ENCODE measurements at regions not wholly inside any gene's neighbourhood (a gene's known extent, or its start where the extent isn't known, plus 50 kb on each side); places are given as distances from the start of the nearest gene placed in this dataset.
A peak's percentile ranks its signal among the peaks of the same experiment; 100 is the strongest.

GRCh38 chr2:194260185-194260584, 1396.8 kb upstream of the SLC39A10 start:
- CTCF ChIA-PET (ENCODE audit: partially characterized antibody), result no interaction called here
- no peaks in the 10 kb centered on the region for H3K79me2 ChIP-seq (ENCODE audit: control insufficient read depth in 1 of 2, insufficient read depth in 2 of 2, low read length in 2 of 2)
- no peak overlapping the region for H3K56ac ChIP-seq (replicated peaks; ENCODE audit: insufficient read length, low read depth, low read length)
- POLR2A ChIA-PET (ENCODE audit: partially characterized antibody), result no interaction called here
- H4K20me1 ChIP-seq (replicated peaks in 1 of 2; ENCODE audit: control insufficient read depth in 1 of 2, insufficient read depth in 2 of 2, low read length in 2 of 2), result no peaks in the 10 kb centered on the region
- H2BK15ac ChIP-seq (ENCODE audit: low read length), result no peak overlapping the region
- H3K36me3 ChIP-seq (ENCODE audit: control insufficient read depth in 2 of 4, insufficient read depth in 4 of 4, low read length in 3 of 4), result no peaks in the 10 kb centered on the region
- H2AK5ac ChIP-seq (ENCODE audit: low read depth, low read length), result no peak overlapping the region
- H3K79me1 ChIP-seq (ENCODE audit: low read depth, low read length), result no peaks in the 10 kb centered on the region
- H3K4me2 ChIP-seq (ENCODE audit: insufficient read depth in 1 of 2, low read depth in 2 of 2, low read length in 2 of 2), result no peak overlapping the region
- no peak overlapping the region for H3K23ac ChIP-seq (ENCODE audit: insufficient read length)
- H2BK120ac ChIP-seq (replicated peaks; ENCODE audit: low read depth, low read length), result no peak overlapping the region
- H3K4me1 ChIP-seq (replicated peaks in 1 of 4; ENCODE audit: control insufficient read depth in 3 of 4, insufficient read depth in 4 of 4, low read length in 3 of 4), result no peaks in the 10 kb centered on the region
- H4K8ac ChIP-seq (ENCODE audit: extremely low read depth, insufficient read depth, low read length), result no peak overlapping the region
- H3K14ac ChIP-seq (ENCODE audit: insufficient read length), result no peak overlapping the region
- H2AFZ ChIP-seq (ENCODE audit: low read length), result peak overlapping the region; percentile 79; the same call in 1 of the 2 replicates
- no peak overlapping the region for H4K91ac ChIP-seq (replicated peaks; ENCODE audit: insufficient read length, low read length)
- no peak for DNase-seq (ENCODE audit: low read depth in 1 of 2, low spot score in 2 of 2)
- 74% methylated on average over 1 of the region's 1 CpG; no CpG with 5 or more reads in 1 of the 2 experiments for WGBS, 2 experiments (ENCODE audit: extremely low coverage in 1 of 2, insufficient coverage in 1 of 2, insufficient read length in 1 of 2, insufficient replicate concordance in 2 of 2, low coverage in 1 of 2, low lambda C conversion rate in 2 of 2, missing lambda C conversion rate in 1 of 2)
- H2BK12ac ChIP-seq (ENCODE audit: low read depth, low read length), result no peak overlapping the region
- no peaks in the 10 kb centered on the region for H3K9me3 ChIP-seq (ENCODE audit: insufficient read depth in 2 of 2, low read depth in 1 of 2, low read length in 1 of 2)
- H2BK20ac ChIP-seq (ENCODE audit: low read length), result no peak overlapping the region
- no peak overlapping the region for H2BK5ac ChIP-seq (ENCODE audit: low read depth, low read length)
- no peaks in the 10 kb centered on the region for H3K23me2 ChIP-seq (ENCODE audit: low read depth, low read length)
- H3K4ac ChIP-seq (replicated peaks; ENCODE audit: insufficient read length, low read depth, low read length), result no peak overlapping the region
- no peak overlapping the region for H3K27ac ChIP-seq (ENCODE audit: low read depth, low read length)
- H3K4me3 ChIP-seq (ENCODE audit: extremely low read depth in 1 of 4, insufficient read depth in 2 of 4, low read depth in 3 of 4, low read length in 4 of 4), result no peak overlapping the region
- no peak for TF ChIP-seq GABPA (IDR thresholded peaks at IDR 0.05; ENCODE audit: borderline replicate concordance, insufficient read depth, low read length)
- no peak overlapping the region for H4K5ac ChIP-seq (ENCODE audit: insufficient read length, low read depth, low read length)
- H3K18ac ChIP-seq (ENCODE audit: extremely low read depth, low read length), result no peak overlapping the region
- FAIRE-seq, result no peak
- H3K9ac ChIP-seq (replicated peaks in 1 of 4; ENCODE audit: extremely low read depth in 1 of 4, low read depth in 3 of 4, low read length in 3 of 4), result no peak overlapping the region
- H3K27me3 ChIP-seq (replicated peaks in 1 of 4; ENCODE audit: control insufficient read depth in 3 of 4, extremely low read depth in 1 of 4, insufficient read depth in 3 of 4, low read length in 3 of 4), result no peaks in the 10 kb centered on the region
